Ishikawa (cell line): ENCODE measurements at regions not wholly inside any gene's neighbourhood (a gene's known extent, or its start where the extent isn't known, plus 50 kb on each side); places are given as distances from the start of the nearest gene placed in this dataset.

Experiments
- CEBPB ChIP-seq: IDR thresholded peaks from 2 replicates; pipeline ENCODE4 v1.6.1; 2012
- EP300 ChIP-seq: IDR thresholded peaks from 2 replicates; pipeline ENCODE4 v1.6.1; 2012; ENCODE audit warnings: borderline replicate concordance
- FOXM1 ChIP-seq: IDR thresholded peaks from 2 replicates; pipeline ENCODE4 v1.6.1; 2012; ENCODE audit warnings: low read depth, borderline replicate concordance
- MAX ChIP-seq: IDR thresholded peaks from 2 replicates; pipeline ENCODE4 v1.6.1; 2012
- RAD21 ChIP-seq: IDR thresholded peaks from 2 replicates; pipeline ENCODE4 v1.6.1; 2012; ENCODE audit warnings: low read depth
- REST ChIP-seq: IDR thresholded peaks from 2 replicates; pipeline ENCODE4 v1.6.1; 2012; ENCODE audit warnings: low read depth, mild to moderate bottlenecking
- TAF1 ChIP-seq: IDR thresholded peaks from 2 replicates; pipeline ENCODE4 v1.6.1; 2012; ENCODE audit warnings: low read depth, mild to moderate bottlenecking
- TCF12 ChIP-seq: IDR thresholded peaks from 2 replicates; pipeline ENCODE4 v1.6.1; 2012; ENCODE audit warnings: low read depth
- YY1 ChIP-seq: IDR thresholded peaks from 2 replicates; pipeline ENCODE4 v1.6.1; 2012; ENCODE audit warnings: low read depth
- ZBTB7A ChIP-seq: IDR thresholded peaks from 2 replicates; pipeline ENCODE4 v1.6.1; 2012; ENCODE audit warnings: low read depth

GRCh38 chr1:106181866-106182265 lies 874.6 kb upstream of the PRMT6 start:
- no peak for TF ChIP-seq FOXM1
- TF ChIP-seq RAD21: no peak
- no peak for TF ChIP-seq TCF12
- no peak for TF ChIP-seq REST
- no peak for TF ChIP-seq CEBPB
- TF ChIP-seq MAX: no peak
- TF ChIP-seq EP300: no peak
- TF ChIP-seq TAF1: no peak
- no peak for TF ChIP-seq YY1
- TF ChIP-seq ZBTB7A: no peak
